ENCODE measurements at regions not wholly inside any gene's neighbourhood (a gene's known extent, or its start where the extent isn't known, plus 50 kb on each side); places are given as distances from the start of the nearest gene placed in this dataset.

- ChIA-PET CTCF (no interaction called here), POLR2A (no interaction called here)
- Histone ChIP-seq H3K4me2 (replicated peaks; ENCODE audit: low read depth, low read length, poor library complexity, severe bottlenecking) (no peak overlapping the region), H3K27ac (ENCODE audit: low read length in 2 of 2) (no peak overlapping the region), H2AFZ (ENCODE audit: insufficient read depth, low read depth, low read length, poor library complexity, severe bottlenecking) (no peak overlapping the region), H3K9me3 (ENCODE audit: control extremely low read depth in 1 of 3, control insufficient read depth in 2 of 3, insufficient read depth in 1 of 3, low read length in 2 of 3) (peaks cover 0 to 23% (median 18%) of the 10 kb centered on the region in 3 donors), H3K27me3 (replicated peaks in 1 of 4; ENCODE audit: control extremely low read depth in 1 of 4, control insufficient read depth in 3 of 4, insufficient read depth in 4 of 4, low read length in 3 of 4) (no peaks in the 10 kb centered on the region), H3K9ac (ENCODE audit: low read length) (no peak overlapping the region), H3K79me2 (ENCODE audit: control insufficient read depth, insufficient read depth, low read length) (no peaks in the 10 kb centered on the region), H4K20me1 (ENCODE audit: control insufficient read depth, insufficient read depth, low read length, poor library complexity, severe bottlenecking) (no peaks in the 10 kb centered on the region), H3K4me1 (ENCODE audit: control insufficient read depth in 2 of 2, insufficient read depth in 2 of 2, low read length in 2 of 2) (no peaks in the 10 kb centered on the region), H3K36me3 (replicated peaks in 1 of 2; ENCODE audit: control extremely low read depth in 1 of 2, control insufficient read depth in 1 of 2, extremely low read depth in 1 of 2, insufficient read depth in 2 of 2, low read length in 1 of 2) (no peaks in the 10 kb centered on the region), H3K4me3 (ENCODE audit: control extremely low read depth in 1 of 5, extremely low read depth in 1 of 5, insufficient read depth in 1 of 5, low read depth in 2 of 5, low read length in 4 of 5) (no peak overlapping the region)
- Mint-ChIP-seq H3K4me1 (no peaks in the 10 kb centered on the region), H3K27me3 (no peaks in the 10 kb centered on the region), H3K4me3 (no peak overlapping the region), H3K9me3 (ENCODE audit: insufficient read depth) (peaks cover 8% of the 10 kb centered on the region), H3K27ac (no peak overlapping the region)
- DNase-seq (no peak), ATAC-seq (ENCODE audit: low read depth) (no peak)
- no peak for TF ChIP-seq EZH2 (IDR thresholded peaks at IDR 0.05; ENCODE audit: borderline replicate concordance, insufficient read depth, low read depth, low read length, poor library complexity, severe bottlenecking)
- no peak for TF ChIP-seq CTCF (IDR thresholded peaks at IDR 0.05)
- no CpG with 5 or more reads among the region's 2 CpGs for WGBS (ENCODE audit: insufficient coverage)
- intact Hi-C loops (cut with micrococcal nuclease): no loop called here
Observed at GRCh38 chr4:81531410-81531809, 59.7 kb upstream of the RASGEF1B start.

GRCh38 chr4:81528979-81529378 is 57.3 kb upstream of the RASGEF1B start:
- WGBS (ENCODE audit: insufficient coverage): 94% methylated on average over 3 of the region's 3 CpGs
- Mint-ChIP-seq H3K4me1 (peaks cover 11% of the 10 kb centered on the region), H3K4me3 (no peak overlapping the region), H3K27me3 (no peaks in the 10 kb centered on the region), H3K9me3 (ENCODE audit: insufficient read depth) (peaks cover 11% of the 10 kb centered on the region), H3K27ac (no peak overlapping the region)
- no peaks in the 10 kb centered on the region for H4K20me1 ChIP-seq (ENCODE audit: control insufficient read depth, insufficient read depth, low read length, poor library complexity, severe bottlenecking)
- ATAC-seq (ENCODE audit: low read depth) (no peak), DNase-seq (no peak)
- ChIA-PET POLR2A (interaction anchor here (0.7 kb wide), 1 partner anchor 9 kb away, joined by 3 read pairs; no protein-coding TSS in a partner anchor), CTCF (interaction anchor here (1.0 kb wide), 1 partner anchor 9 kb away, joined by 4 read pairs; no protein-coding TSS in a partner anchor)
- H3K27me3 ChIP-seq (replicated peaks in 1 of 4; ENCODE audit: control extremely low read depth in 1 of 4, control insufficient read depth in 3 of 4, insufficient read depth in 4 of 4, low read length in 3 of 4): no peaks in the 10 kb centered on the region
- no peaks in the 10 kb centered on the region for H3K79me2 ChIP-seq (ENCODE audit: control insufficient read depth, insufficient read depth, low read length)
- peaks cover 0 to 2% of the 10 kb centered on the region in 2 donors for H3K4me1 ChIP-seq (ENCODE audit: control insufficient read depth in 2 of 2, insufficient read depth in 2 of 2, low read length in 2 of 2)
- H3K9ac ChIP-seq (ENCODE audit: low read length): no peak overlapping the region
- intact Hi-C loops (cut with micrococcal nuclease): no loop called here
- H3K27ac ChIP-seq (ENCODE audit: low read length in 2 of 2): no peak overlapping the region
- H3K4me3 ChIP-seq (ENCODE audit: control extremely low read depth in 1 of 5, extremely low read depth in 1 of 5, insufficient read depth in 1 of 5, low read depth in 2 of 5, low read length in 4 of 5): no peak overlapping the region
- H3K36me3 ChIP-seq (replicated peaks in 1 of 2; ENCODE audit: control extremely low read depth in 1 of 2, control insufficient read depth in 1 of 2, extremely low read depth in 1 of 2, insufficient read depth in 2 of 2, low read length in 1 of 2): no peaks in the 10 kb centered on the region
- H2AFZ ChIP-seq (ENCODE audit: insufficient read depth, low read depth, low read length, poor library complexity, severe bottlenecking): no peak overlapping the region
- H3K9me3 ChIP-seq (ENCODE audit: control extremely low read depth in 1 of 3, control insufficient read depth in 2 of 3, insufficient read depth in 1 of 3, low read length in 2 of 3): peaks cover 0 to 26% (median 18%) of the 10 kb centered on the region in 3 donors
- no peak overlapping the region for H3K4me2 ChIP-seq (replicated peaks; ENCODE audit: low read depth, low read length, poor library complexity, severe bottlenecking)
- no peak for TF ChIP-seq CTCF (IDR thresholded peaks at IDR 0.05)
